Endodermal cell (in vitro differentiated cells): ENCODE measurements at regions not wholly inside any gene's neighbourhood (a gene's known extent, or its start where the extent isn't known, plus 50 kb on each side); places are given as distances from the start of the nearest gene placed in this dataset.

Experiments
- DNase-seq: peaks from one replicate; pipeline ENCODE4 v3.0.0-alpha.2; 2017
- H3K27ac ChIP-seq: 2 replicates; pipeline ENCODE4 v1.5.1; 2013; ENCODE audit warnings: mild to moderate bottlenecking, low read depth, low read length, moderate library complexity
- H3K27me3 ChIP-seq: 2 replicates; pipeline ENCODE4 v1.6.1; 2013; ENCODE audit warnings: mild to moderate bottlenecking, low read length, moderate library complexity; ENCODE audit not compliant: insufficient read depth, control insufficient read depth, poor library complexity, severe bottlenecking
- H3K36me3 ChIP-seq: 2 replicates; pipeline ENCODE4 v1.7.0; 2013; ENCODE audit warnings: mild to moderate bottlenecking, low read length, moderate library complexity; ENCODE audit not compliant: control insufficient read depth, insufficient read depth
- H3K4me1 ChIP-seq: one replicate; pipeline ENCODE4 v1.7.0; 2013; ENCODE audit warnings: low read length; ENCODE audit not compliant: control insufficient read depth, insufficient read depth
- H3K4me3 ChIP-seq: 2 replicates; pipeline ENCODE4 v1.5.1; 2013; ENCODE audit warnings: mild to moderate bottlenecking, low read length, moderate library complexity
- H3K9ac ChIP-seq: 2 replicates; pipeline ENCODE4 v1.6.1; 2013; ENCODE audit warnings: mild to moderate bottlenecking, low read length, moderate library complexity; ENCODE audit not compliant: poor library complexity, severe bottlenecking; ENCODE audit errors: extremely low read depth
- H3K9me3 ChIP-seq: 2 replicates; pipeline ENCODE4 v1.6.1; 2013; ENCODE audit warnings: mild to moderate bottlenecking, low read length, moderate library complexity; ENCODE audit not compliant: control insufficient read depth
- H3K27ac Mint-ChIP-seq: 2 replicates; pipeline ENCODE4 v1.8.0; 2020; ENCODE audit warnings: mixed read lengths
- H3K27me3 Mint-ChIP-seq: 2 replicates; pipeline ENCODE4 v1.8.0; 2021; ENCODE audit warnings: mild to moderate bottlenecking, mixed read lengths; ENCODE audit not compliant: insufficient read depth
- H3K36me3 Mint-ChIP-seq: 2 replicates; pipeline ENCODE4 v1.8.0; 2020; ENCODE audit warnings: low read depth, mixed read lengths
- H3K4me1 Mint-ChIP-seq: 2 replicates; pipeline ENCODE4 v1.8.0; 2020; ENCODE audit warnings: mixed read lengths
- H3K4me3 Mint-ChIP-seq: 2 replicates; pipeline ENCODE4 v1.8.0; 2020; ENCODE audit warnings: mild to moderate bottlenecking, moderate library complexity, mixed read lengths
- H3K9me3 Mint-ChIP-seq: 2 replicates; pipeline ENCODE4 v1.8.0; 2020; ENCODE audit warnings: mild to moderate bottlenecking, mixed read lengths
- CTCF ChIP-seq: fragments of 200-600 bp; sonication (generic); conservative IDR thresholded peaks from 2 replicates; pipeline ENCODE4 v1.5.0; 2021; ENCODE audit warnings: antibody characterized with exemption, mild to moderate bottlenecking
- WGBS, 2 experiments: methylation state at CpG; one replicate each; pipeline versions ENCODE4 v1.1.5 to v1.1.7; 2013; ENCODE audit warnings: missing lambda C conversion rate in 2 of 2, mixed read lengths in 1 of 2; ENCODE audit not compliant: insufficient coverage in 1 of 2, insufficient read length in 1 of 2; 5-methylcytosine and 5-hydroxymethylcytosine counted together

DNA sequence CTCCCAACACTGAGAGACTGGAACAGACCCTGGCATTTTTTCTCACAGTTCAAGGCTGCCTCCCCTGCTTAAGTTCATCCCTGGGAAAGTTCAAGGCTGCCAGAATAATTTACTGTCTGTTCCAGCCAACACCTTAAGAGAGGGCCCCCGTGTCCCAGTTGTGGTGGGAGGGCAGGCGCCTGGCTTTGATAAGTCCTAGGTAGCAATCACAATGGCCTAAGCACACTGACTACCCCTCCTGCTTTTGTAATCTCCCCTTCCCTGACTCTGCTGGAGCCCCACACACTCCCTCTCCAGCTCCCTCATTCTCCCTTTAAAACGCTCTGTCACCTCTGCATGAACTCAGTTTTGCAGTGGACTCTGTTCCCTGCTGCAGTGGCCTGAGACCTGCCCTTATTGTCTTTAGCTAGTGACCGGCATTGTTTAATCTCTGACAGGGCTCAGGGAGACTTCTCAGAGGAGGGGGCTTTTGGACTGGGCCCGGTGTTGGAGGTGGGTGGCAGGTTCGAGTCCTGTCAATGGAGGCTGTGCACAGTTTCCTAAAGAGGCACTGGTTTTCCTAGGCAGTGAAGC, 507.2 kb downstream of the TBC1D22A start:
- WGBS, 2 experiments, result 73 to 77% methylated on average over 2 to 6 of the region's 6 CpGs
- H3K4me1 Mint-ChIP-seq, result no peaks in the 10 kb centered on the region
- H3K27me3 Mint-ChIP-seq, result no peaks in the 10 kb centered on the region
- no peak overlapping the region for H3K27ac ChIP-seq
- no peak for TF ChIP-seq CTCF
- no peak overlapping the region for H3K4me3 ChIP-seq
- DNase-seq, result no peak
- H3K36me3 ChIP-seq, result no peaks in the 10 kb centered on the region
- no peak overlapping the region for H3K4me3 Mint-ChIP-seq
- H3K9me3 Mint-ChIP-seq, result peaks cover 97% of the 10 kb centered on the region
- H3K4me1 ChIP-seq, result no peaks in the 10 kb centered on the region
- H3K9ac ChIP-seq, result no peak overlapping the region
- no peak overlapping the region for H3K27ac Mint-ChIP-seq
- H3K36me3 Mint-ChIP-seq, result no peaks in the 10 kb centered on the region
- H3K9me3 ChIP-seq, result peaks cover 64% of the 10 kb centered on the region
- H3K27me3 ChIP-seq, result no peaks in the 10 kb centered on the region

GRCh38 chr22:47267513-47268282, 505.2 kb downstream of the TBC1D22A start:
- 53 to 58% methylated on average over 5 to 9 of the region's 9 CpGs for WGBS, 2 experiments

DNA sequence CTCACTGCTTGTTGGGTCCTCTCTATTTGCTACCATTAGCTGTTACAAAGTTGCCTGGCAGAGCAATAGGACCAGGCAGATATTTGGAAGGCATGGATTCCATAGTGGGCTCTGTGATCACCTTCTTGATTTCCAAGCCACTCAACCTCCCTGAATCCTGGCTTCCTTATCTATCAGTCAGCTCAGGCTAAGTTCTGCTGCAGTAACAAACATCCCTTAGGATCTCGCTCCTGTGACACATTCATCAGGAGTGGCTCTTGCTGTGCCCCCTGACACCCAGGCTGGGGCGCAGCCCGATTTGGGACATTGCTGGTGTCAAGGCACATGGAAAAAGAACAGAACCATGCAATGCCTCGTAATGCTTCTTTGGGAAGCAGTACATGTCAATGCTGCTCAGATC, 503.9 kb downstream of the TBC1D22A start:
- TF ChIP-seq CTCF, result no peak
- no peaks in the 10 kb centered on the region for H3K4me1 ChIP-seq
- Mint-ChIP-seq H3K9me3 (peaks cover 98% of the 10 kb centered on the region), H3K36me3 (no peaks in the 10 kb centered on the region), H3K4me1 (no peaks in the 10 kb centered on the region), H3K27ac (no peak overlapping the region), H3K27me3 (no peaks in the 10 kb centered on the region), H3K4me3 (no peak overlapping the region)
- no peaks in the 10 kb centered on the region for H3K36me3 ChIP-seq
- H3K9me3 ChIP-seq, result peaks cover 62% of the 10 kb centered on the region
- H3K27me3 ChIP-seq, result no peaks in the 10 kb centered on the region
- no peak overlapping the region for H3K9ac ChIP-seq
- DNase-seq, result no peak
- WGBS, 2 experiments, result 70 to 75% methylated on average over 4 of the region's 4 CpGs
- H3K4me3 ChIP-seq, result no peak overlapping the region
- no peak overlapping the region for H3K27ac ChIP-seq

More at GRCh38 chr22:47267513-47268282, 505.2 kb downstream of the TBC1D22A start:
- Mint-ChIP-seq H3K36me3 (no peaks in the 10 kb centered on the region), H3K9me3 (peaks cover 97% of the 10 kb centered on the region), H3K4me3 (no peak overlapping the region), H3K27me3 (no peaks in the 10 kb centered on the region), H3K4me1 (no peaks in the 10 kb centered on the region), H3K27ac (no peak overlapping the region)
- no peak for DNase-seq
- Histone ChIP-seq H3K27ac (no peak overlapping the region), H3K27me3 (no peaks in the 10 kb centered on the region), H3K36me3 (no peaks in the 10 kb centered on the region), H3K9me3 (peaks cover 65% of the 10 kb centered on the region), H3K9ac (no peak overlapping the region), H3K4me1 (no peaks in the 10 kb centered on the region), H3K4me3 (no peak overlapping the region)
- no peak for TF ChIP-seq CTCF
